ENCODE measurements at regions not wholly inside any gene's neighbourhood (a gene's known extent, or its start where the extent isn't known, plus 50 kb on each side); places are given as distances from the start of the nearest gene placed in this dataset.

DNA sequence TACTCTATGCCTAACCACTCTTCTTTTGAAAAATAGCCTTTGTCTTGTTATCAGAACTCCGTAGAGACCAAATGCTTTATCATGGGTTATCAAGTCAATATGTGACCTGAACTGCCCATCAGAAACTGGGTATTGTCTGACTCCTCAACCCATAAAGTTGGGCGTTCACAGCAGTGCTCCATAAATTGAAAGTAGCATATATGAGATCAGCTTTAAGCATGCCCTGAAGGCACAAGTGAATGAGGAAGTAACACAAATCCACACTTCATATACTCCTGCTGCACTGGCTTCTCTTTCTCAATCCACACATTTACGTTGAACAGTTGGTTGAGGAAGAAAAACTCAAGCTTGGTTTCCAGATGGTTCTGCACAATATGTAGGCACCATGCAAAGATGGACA, 1106.0 kb downstream of the STIM2 start (continued):
- TF ChIP-seq, protein P1, sequence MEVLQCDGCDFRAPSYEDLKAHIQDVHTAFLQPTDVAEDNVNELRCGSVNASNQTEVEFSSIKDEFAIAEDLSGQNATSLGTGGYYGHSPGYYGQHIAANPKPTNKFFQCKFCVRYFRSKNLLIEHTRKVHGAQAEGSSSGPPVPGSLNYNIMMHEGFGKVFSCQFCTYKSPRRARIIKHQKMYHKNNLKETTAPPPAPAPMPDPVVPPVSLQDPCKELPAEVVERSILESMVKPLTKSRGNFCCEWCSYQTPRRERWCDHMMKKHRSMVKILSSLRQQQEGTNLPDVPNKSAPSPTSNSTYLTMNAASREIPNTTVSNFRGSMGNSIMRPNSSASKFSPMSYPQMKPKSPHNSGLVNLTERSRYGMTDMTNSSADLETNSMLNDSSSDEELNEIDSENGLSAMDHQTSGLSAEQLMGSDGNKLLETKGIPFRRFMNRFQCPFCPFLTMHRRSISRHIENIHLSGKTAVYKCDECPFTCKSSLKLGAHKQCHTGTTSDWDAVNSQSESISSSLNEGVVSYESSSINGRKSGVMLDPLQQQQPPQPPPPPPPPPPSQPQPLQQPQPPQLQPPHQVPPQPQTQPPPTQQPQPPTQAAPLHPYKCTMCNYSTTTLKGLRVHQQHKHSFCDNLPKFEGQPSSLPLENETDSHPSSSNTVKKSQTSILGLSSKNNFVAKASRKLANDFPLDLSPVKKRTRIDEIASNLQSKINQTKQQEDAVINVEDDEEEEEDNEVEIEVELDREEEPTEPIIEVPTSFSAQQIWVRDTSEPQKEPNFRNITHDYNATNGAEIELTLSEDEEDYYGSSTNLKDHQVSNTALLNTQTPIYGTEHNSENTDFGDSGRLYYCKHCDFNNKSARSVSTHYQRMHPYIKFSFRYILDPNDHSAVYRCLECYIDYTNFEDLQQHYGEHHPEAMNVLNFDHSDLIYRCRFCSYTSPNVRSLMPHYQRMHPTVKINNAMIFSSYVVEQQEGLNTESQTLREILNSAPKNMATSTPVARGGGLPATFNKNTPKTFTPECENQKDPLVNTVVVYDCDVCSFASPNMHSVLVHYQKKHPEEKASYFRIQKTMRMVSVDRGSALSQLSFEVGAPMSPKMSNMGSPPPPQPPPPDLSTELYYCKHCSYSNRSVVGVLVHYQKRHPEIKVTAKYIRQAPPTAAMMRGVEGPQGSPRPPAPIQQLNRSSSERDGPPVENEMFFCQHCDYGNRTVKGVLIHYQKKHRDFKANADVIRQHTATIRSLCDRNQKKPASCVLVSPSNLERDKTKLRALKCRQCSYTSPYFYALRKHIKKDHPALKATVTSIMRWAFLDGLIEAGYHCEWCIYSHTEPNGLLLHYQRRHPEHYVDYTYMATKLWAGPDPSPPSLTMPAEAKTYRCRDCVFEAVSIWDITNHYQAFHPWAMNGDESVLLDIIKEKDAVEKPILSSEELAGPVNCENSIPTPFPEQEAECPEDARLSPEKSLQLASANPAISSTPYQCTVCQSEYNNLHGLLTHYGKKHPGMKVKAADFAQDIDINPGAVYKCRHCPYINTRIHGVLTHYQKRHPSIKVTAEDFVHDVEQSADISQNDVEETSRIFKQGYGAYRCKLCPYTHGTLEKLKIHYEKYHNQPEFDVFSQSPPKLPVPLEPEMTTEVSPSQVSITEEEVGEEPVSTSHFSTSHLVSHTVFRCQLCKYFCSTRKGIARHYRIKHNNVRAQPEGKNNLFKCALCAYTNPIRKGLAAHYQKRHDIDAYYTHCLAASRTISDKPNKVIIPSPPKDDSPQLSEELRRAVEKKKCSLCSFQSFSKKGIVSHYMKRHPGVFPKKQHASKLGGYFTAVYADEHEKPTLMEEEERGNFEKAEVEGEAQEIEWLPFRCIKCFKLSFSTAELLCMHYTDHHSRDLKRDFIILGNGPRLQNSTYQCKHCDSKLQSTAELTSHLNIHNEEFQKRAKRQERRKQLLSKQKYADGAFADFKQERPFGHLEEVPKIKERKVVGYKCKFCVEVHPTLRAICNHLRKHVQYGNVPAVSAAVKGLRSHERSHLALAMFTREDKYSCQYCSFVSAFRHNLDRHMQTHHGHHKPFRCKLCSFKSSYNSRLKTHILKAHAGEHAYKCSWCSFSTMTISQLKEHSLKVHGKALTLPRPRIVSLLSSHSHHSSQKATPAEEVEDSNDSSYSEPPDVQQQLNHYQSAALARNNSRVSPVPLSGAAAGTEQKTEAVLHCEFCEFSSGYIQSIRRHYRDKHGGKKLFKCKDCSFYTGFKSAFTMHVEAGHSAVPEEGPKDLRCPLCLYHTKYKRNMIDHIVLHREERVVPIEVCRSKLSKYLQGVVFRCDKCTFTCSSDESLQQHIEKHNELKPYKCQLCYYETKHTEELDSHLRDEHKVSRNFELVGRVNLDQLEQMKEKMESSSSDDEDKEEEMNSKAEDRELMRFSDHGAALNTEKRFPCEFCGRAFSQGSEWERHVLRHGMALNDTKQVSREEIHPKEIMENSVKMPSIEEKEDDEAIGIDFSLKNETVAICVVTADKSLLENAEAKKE (CRISPR knock-in tag; IDR thresholded peaks at IDR 0.05), result no peak
- no peak for TF ChIP-seq POLR2AphosphoS5 (IDR thresholded peaks at IDR 0.05; ENCODE audit: low read depth)

DNA sequence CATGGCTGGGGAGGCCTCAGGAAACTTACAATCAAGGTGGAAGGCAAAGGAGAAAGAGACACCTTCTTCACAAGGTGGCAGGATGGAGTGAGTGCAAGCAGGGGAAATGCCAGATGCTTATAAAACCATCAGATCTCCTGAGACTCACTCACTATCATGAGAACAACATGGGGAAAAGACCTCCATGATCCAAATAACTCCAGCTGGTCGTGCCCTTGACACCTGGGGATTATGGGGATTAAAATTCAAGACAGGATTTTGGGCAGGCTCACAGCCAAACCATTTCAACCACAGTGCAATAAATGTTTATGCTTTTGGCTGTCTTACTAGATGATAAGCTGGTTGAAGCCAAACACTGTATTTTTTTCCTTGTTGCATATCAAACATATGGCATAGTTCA, 1112.4 kb downstream of the STIM2 start:
- H3K4me2 ChIP-seq, result no peak overlapping the region
- H3K4me3 ChIP-seq, result no peak overlapping the region
- Mint-ChIP-seq H3K27ac (no peak overlapping the region), H3K36me3 (ENCODE audit: low read depth) (peaks cover under 1% of the 10 kb centered on the region; the same call in 2 of the 3 replicates), H3K27me3 (ENCODE audit: insufficient read depth, low read depth, poor library complexity) (peaks cover 5% of the 10 kb centered on the region), H3K9me3 (peaks cover 6% of the 10 kb centered on the region; the same call in 2 of the 3 replicates), H3K4me1 (peaks cover 19% of the 10 kb centered on the region), H3K4me3 (no peak overlapping the region)
- DNase-seq (ENCODE audit: low spot score) (no peak), ATAC-seq (no peak)
- H3K9me2 ChIP-seq (ENCODE audit: insufficient read depth), result peaks cover 13% of the 10 kb centered on the region; the same call in 1 of the 2 replicates
- no peaks in the 10 kb centered on the region for H4K20me1 ChIP-seq (replicated peaks; ENCODE audit: insufficient read depth)
- no peak overlapping the region for H3K27ac ChIP-seq (ENCODE audit: low read depth)
- H3K79me2 ChIP-seq (replicated peaks; ENCODE audit: insufficient read depth), result no peaks in the 10 kb centered on the region
- no peaks in the 10 kb centered on the region for H3F3A ChIP-seq (replicated peaks; ENCODE audit: low read depth)
- H3K27me3 ChIP-seq (ENCODE audit: insufficient read depth), result no peaks in the 10 kb centered on the region
- no peaks in the 10 kb centered on the region for H3K36me3 ChIP-seq (ENCODE audit: insufficient read depth)
- H3K4me1 ChIP-seq (ENCODE audit: insufficient read depth), result no peaks in the 10 kb centered on the region
- no peak overlapping the region for H2AFZ ChIP-seq
- no peak for TF ChIP-seq POLR2AphosphoS5 (IDR thresholded peaks at IDR 0.05; ENCODE audit: low read depth)
- TF ChIP-seq, protein P2, sequence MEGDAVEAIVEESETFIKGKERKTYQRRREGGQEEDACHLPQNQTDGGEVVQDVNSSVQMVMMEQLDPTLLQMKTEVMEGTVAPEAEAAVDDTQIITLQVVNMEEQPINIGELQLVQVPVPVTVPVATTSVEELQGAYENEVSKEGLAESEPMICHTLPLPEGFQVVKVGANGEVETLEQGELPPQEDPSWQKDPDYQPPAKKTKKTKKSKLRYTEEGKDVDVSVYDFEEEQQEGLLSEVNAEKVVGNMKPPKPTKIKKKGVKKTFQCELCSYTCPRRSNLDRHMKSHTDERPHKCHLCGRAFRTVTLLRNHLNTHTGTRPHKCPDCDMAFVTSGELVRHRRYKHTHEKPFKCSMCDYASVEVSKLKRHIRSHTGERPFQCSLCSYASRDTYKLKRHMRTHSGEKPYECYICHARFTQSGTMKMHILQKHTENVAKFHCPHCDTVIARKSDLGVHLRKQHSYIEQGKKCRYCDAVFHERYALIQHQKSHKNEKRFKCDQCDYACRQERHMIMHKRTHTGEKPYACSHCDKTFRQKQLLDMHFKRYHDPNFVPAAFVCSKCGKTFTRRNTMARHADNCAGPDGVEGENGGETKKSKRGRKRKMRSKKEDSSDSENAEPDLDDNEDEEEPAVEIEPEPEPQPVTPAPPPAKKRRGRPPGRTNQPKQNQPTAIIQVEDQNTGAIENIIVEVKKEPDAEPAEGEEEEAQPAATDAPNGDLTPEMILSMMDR (conservative IDR thresholded peaks at IDR 0.05; ENCODE audit: low read depth in 2 of 2), result no peak
- no peak for TF ChIP-seq EZH2 (IDR thresholded peaks at IDR 0.05; ENCODE audit: low read depth, unreplicated experiment)
- TF ChIP-seq, protein P3, sequence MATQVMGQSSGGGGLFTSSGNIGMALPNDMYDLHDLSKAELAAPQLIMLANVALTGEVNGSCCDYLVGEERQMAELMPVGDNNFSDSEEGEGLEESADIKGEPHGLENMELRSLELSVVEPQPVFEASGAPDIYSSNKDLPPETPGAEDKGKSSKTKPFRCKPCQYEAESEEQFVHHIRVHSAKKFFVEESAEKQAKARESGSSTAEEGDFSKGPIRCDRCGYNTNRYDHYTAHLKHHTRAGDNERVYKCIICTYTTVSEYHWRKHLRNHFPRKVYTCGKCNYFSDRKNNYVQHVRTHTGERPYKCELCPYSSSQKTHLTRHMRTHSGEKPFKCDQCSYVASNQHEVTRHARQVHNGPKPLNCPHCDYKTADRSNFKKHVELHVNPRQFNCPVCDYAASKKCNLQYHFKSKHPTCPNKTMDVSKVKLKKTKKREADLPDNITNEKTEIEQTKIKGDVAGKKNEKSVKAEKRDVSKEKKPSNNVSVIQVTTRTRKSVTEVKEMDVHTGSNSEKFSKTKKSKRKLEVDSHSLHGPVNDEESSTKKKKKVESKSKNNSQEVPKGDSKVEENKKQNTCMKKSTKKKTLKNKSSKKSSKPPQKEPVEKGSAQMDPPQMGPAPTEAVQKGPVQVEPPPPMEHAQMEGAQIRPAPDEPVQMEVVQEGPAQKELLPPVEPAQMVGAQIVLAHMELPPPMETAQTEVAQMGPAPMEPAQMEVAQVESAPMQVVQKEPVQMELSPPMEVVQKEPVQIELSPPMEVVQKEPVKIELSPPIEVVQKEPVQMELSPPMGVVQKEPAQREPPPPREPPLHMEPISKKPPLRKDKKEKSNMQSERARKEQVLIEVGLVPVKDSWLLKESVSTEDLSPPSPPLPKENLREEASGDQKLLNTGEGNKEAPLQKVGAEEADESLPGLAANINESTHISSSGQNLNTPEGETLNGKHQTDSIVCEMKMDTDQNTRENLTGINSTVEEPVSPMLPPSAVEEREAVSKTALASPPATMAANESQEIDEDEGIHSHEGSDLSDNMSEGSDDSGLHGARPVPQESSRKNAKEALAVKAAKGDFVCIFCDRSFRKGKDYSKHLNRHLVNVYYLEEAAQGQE (IDR thresholded peaks at IDR 0.05; ENCODE audit: unreplicated experiment), result no peak
- TF ChIP-seq ZNF114 (CRISPR knock-in tag; IDR thresholded peaks at IDR 0.05), result no peak
- TF ChIP-seq CREB1 (CRISPR knock-in tag; IDR thresholded peaks at IDR 0.05; ENCODE audit: low read depth), result no peak
- no peak for TF ChIP-seq STAT1 (IDR thresholded peaks at IDR 0.05; ENCODE audit: unreplicated experiment)
